HEK293 (cell line): ENCODE measurements at regions not wholly inside any gene's neighbourhood (a gene's known extent, or its start where the extent isn't known, plus 50 kb on each side); places are given as distances from the start of the nearest gene placed in this dataset.

Experiments used
- CTCF ChIA-PET: fragments of 350-600 bp; formaldehyde crosslinking; extraction: SDS; loops from one replicate; lab custom pipeline; 2021; ENCODE audit warnings: antibody characterized with exemption; lab: Yijun Ruan, JAX
- POLR2A ChIA-PET: fragments of 300-600 bp; formaldehyde crosslinking; extraction: SDS; loops from one replicate; lab custom pipeline; 2020; ENCODE audit warnings: antibody characterized with exemption, inconsistent platforms; lab: Yijun Ruan, JAX
- H3K27ac ChIP-seq: fragments of 200-500 bp; sonication (Bioruptor generic); 2 replicates; pipeline ENCODE4 v1.5.1; 2014; ENCODE audit warnings: low read depth, low read length, control low read depth, inconsistent platforms; ENCODE audit errors: extremely low read depth
- H3K36me3 ChIP-seq, 2 experiments: fragments of 200-500 bp in 1 of 2; sonication (Bioruptor generic) in 1 of 2; 1 replicate in 1 of 2; 2 replicates in 1 of 2; pipeline ENCODE4 v1.5.1; 2014 to 2017; ENCODE audit warnings: inconsistent platforms in 2 of 2, low read length in 2 of 2; ENCODE audit not compliant: control insufficient read depth in 2 of 2, insufficient read depth in 1 of 2
- H3K4me1 ChIP-seq: fragments of 200-500 bp; sonication (Bioruptor generic); 2 replicates; pipeline ENCODE4 v1.5.1; 2014; ENCODE audit warnings: mild to moderate bottlenecking, low read length, inconsistent platforms; ENCODE audit not compliant: control insufficient read depth, insufficient read depth
- H3K4me3 ChIP-seq: 2 replicates; pipeline ENCODE4 v1.5.1; 2011; ENCODE audit warnings: low read depth, mild to moderate bottlenecking, control low read depth, low read length, moderate library complexity
- H3K9me3 ChIP-seq: fragments of 200-500 bp; sonication (Bioruptor generic); 2 replicates; pipeline ENCODE4 v1.5.1; 2014; ENCODE audit warnings: low read depth, low read length, inconsistent platforms; ENCODE audit not compliant: control insufficient read depth, insufficient read depth
- AEBP2 ChIP-seq: fragments of 450-650 bp; formaldehyde crosslinking; IDR thresholded peaks from 2 replicates; pipeline ENCODE4 v1.5.1; 2016; ENCODE audit warnings: missing biosample characterization, missing genetic modification characterization, borderline replicate concordance
- ATF2 ChIP-seq: fragments of 450-650 bp; formaldehyde crosslinking; IDR thresholded peaks from 2 replicates; pipeline ENCODE4 v1.5.1; 2016; ENCODE audit warnings: missing biosample characterization, missing genetic modification characterization, low read depth
- MZF1 ChIP-seq: fragments of 450-650 bp; formaldehyde crosslinking; IDR thresholded peaks from 2 replicates; pipeline ENCODE4 v1.5.1; 2017; ENCODE audit warnings: missing biosample characterization, missing genetic modification characterization, borderline replicate concordance
- ZBTB17 ChIP-seq: fragments of 450-650 bp; formaldehyde crosslinking; IDR thresholded peaks from 2 replicates; pipeline ENCODE4 v1.5.1; 2016; ENCODE audit warnings: missing biosample characterization, missing genetic modification characterization
- ZBTB21 ChIP-seq: fragments of 450-650 bp; formaldehyde crosslinking; IDR thresholded peaks from 2 replicates; pipeline ENCODE4 v1.5.1; 2017; ENCODE audit warnings: missing biosample characterization, missing genetic modification characterization
- ZNF16 ChIP-seq: fragments of 450-650 bp; formaldehyde crosslinking; IDR thresholded peaks from 2 replicates; pipeline ENCODE4 v1.5.1; 2016; ENCODE audit warnings: low read depth, missing biosample characterization, missing genetic modification characterization
- ZNF223 ChIP-seq: fragments of 450-650 bp; formaldehyde crosslinking; IDR thresholded peaks from 2 replicates; pipeline ENCODE4 v1.5.1; 2016; ENCODE audit warnings: missing biosample characterization, missing genetic modification characterization
- ZNF433 ChIP-seq: fragments of 450-650 bp; formaldehyde crosslinking; IDR thresholded peaks from 2 replicates; pipeline ENCODE4 v1.5.1; 2016; ENCODE audit warnings: missing biosample characterization, missing genetic modification characterization, low read depth
- ZNF626 ChIP-seq: fragments of 450-650 bp; sonication (Bioruptor Pico); formaldehyde crosslinking; IDR thresholded peaks from 2 replicates; pipeline ENCODE4 v1.5.1; 2018; ENCODE audit warnings: missing biosample characterization, missing genetic modification characterization, inconsistent platforms
- ZNF747 ChIP-seq: fragments of 450-650 bp; formaldehyde crosslinking; IDR thresholded peaks from 2 replicates; pipeline ENCODE4 v1.5.1; 2016; ENCODE audit warnings: missing biosample characterization, missing genetic modification characterization
- ZNF776 ChIP-seq: fragments of 450-650 bp; formaldehyde crosslinking; IDR thresholded peaks from 2 replicates; pipeline ENCODE4 v1.5.0; 2017; ENCODE audit warnings: missing biosample characterization, missing genetic modification characterization, borderline replicate concordance
- ZNF785 ChIP-seq: fragments of 450-650 bp; formaldehyde crosslinking; IDR thresholded peaks from 2 replicates; pipeline ENCODE4 v1.5.1; 2016; ENCODE audit warnings: missing biosample characterization, missing genetic modification characterization
- ZXDB ChIP-seq: fragments of 450-650 bp; formaldehyde crosslinking; IDR thresholded peaks from 2 replicates; pipeline ENCODE4 v1.5.1; 2016; ENCODE audit warnings: missing biosample characterization, missing genetic modification characterization
- TF ChIP-seq, protein P1 (sequence below): fragments of 450-650 bp; formaldehyde crosslinking; IDR thresholded peaks from 2 replicates; pipeline ENCODE4 v1.5.1; 2016; ENCODE audit warnings: missing biosample characterization, missing genetic modification characterization
- TF ChIP-seq, protein P2 (sequence below): fragments of 450-650 bp; formaldehyde crosslinking; IDR thresholded peaks from 2 replicates; pipeline ENCODE4 v1.5.1; 2016; ENCODE audit warnings: missing biosample characterization, missing genetic modification characterization
- TF ChIP-seq, protein P3 (sequence below): fragments of 450-650 bp; formaldehyde crosslinking; IDR thresholded peaks from 2 replicates; pipeline ENCODE4 v1.5.1; 2016; ENCODE audit warnings: missing biosample characterization, missing genetic modification characterization

DNA sequence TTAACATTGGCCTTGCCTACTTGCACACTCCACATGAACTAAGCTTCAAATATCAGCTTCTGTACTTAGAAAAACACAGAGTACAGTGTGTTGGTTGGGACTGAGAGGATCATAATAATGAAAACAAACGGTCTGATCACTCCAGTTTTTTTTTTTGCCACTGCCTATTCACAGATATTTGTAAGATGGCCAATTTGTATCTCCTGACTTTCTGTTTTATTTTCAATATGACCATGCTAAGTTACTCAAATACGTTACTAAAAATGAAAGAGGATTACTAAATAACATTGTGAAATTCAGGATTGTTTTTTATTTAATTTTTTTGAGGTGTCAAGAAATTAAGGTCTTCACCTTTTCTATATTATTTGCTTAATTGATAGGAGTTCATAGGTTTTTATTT lies 595.1 kb downstream of the TUSC7 start (continued):
- TF ChIP-seq, protein P1, sequence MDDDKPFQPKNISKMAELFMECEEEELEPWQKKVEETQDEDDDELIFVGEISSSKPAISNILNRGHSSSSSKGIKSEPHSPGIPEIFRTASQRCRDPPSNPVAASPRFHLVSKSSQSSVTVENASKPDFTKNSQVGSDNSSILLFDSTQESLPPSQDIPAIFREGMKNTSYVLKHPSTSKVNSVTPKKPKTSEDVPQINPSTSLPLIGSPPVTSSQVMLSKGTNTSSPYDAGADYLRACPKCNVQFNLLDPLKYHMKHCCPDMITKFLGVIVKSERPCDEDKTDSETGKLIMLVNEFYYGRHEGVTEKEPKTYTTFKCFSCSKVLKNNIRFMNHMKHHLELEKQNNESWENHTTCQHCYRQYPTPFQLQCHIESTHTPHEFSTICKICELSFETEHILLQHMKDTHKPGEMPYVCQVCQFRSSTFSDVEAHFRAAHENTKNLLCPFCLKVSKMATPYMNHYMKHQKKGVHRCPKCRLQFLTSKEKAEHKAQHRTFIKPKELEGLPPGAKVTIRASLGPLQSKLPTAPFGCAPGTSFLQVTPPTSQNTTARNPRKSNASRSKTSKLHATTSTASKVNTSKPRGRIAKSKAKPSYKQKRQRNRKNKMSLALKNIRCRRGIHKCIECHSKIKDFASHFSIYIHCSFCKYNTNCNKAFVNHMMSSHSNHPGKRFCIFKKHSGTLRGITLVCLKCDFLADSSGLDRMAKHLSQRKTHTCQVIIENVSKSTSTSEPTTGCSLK (tag by site-specific recombination), result no peak

- no peak for TF ChIP-seq ZNF785 (tag by site-specific recombination)
- TF ChIP-seq, protein P2, sequence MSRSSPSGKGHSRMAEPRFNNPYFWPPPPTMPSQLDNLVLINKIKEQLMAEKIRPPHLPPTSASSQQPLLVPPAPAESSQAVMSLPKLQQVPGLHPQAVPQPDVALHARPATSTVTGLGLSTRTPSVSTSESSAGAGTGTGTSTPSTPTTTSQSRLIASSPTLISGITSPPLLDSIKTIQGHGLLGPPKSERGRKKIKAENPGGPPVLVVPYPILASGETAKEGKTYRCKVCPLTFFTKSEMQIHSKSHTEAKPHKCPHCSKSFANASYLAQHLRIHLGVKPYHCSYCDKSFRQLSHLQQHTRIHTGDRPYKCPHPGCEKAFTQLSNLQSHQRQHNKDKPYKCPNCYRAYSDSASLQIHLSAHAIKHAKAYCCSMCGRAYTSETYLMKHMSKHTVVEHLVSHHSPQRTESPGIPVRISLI (tag by site-specific recombination), result no peak
- TF ChIP-seq ZNF626 (tag by site-specific recombination), result no peak
- no peak for TF ChIP-seq ZNF223
- TF ChIP-seq ZNF433 (tag by site-specific recombination), result no peak
- no peak for TF ChIP-seq ZBTB21
- TF ChIP-seq, all 188 proteins: peak for 0
- no peaks in the 10 kb centered on the region for H3K36me3 ChIP-seq
- H3K4me3 ChIP-seq, result no peak overlapping the region
- ChIA-PET CTCF (no interaction called here), POLR2A (no interaction called here)
- H3K27ac ChIP-seq, result no peak overlapping the region
- H3K9me3 ChIP-seq, result no peaks in the 10 kb centered on the region
- no peaks in the 10 kb centered on the region for H3K4me1 ChIP-seq
These were observed 596.1 kb downstream of the TUSC7 start for GRCh38 chr3:117305681-117306080.

GRCh38 chr3:117306299-117306698 lies 596.7 kb downstream of the TUSC7 start:
- Histone ChIP-seq H3K36me3 (no peaks in the 10 kb centered on the region), H3K4me3 (no peak overlapping the region), H3K9me3 (no peaks in the 10 kb centered on the region), H3K4me1 (no peaks in the 10 kb centered on the region), H3K27ac (no peak overlapping the region)
- POLR2A ChIA-PET, result no interaction called here
- CTCF ChIA-PET, result no interaction called here
- TF ChIP-seq ZNF16 (tag by site-specific recombination) (no peak), ZNF776 (tag by site-specific recombination) (no peak)

DNA sequence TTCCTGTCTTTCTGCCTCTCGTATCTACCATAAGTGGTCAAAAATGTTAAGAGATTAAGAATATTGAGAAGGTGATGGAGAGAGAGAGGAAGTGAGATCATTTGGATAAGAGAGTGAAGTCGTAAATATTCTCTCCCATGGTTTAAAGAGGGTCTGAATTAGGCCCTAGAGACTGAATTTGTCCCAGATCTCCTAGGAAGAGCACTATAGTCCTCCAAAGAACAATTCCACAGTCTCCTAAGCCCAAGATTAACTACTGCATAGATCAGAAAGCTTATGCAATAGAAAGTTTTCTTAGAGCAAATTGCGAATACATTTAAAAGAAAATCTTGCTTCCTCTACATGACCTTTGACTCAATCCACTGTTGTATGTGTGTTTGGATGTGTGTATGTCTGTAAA lies 598.8 kb downstream of the TUSC7 start:
- POLR2A ChIA-PET, result no interaction called here
- TF ChIP-seq AEBP2 (tag by site-specific recombination), result no peak
- TF ChIP-seq, protein P3, sequence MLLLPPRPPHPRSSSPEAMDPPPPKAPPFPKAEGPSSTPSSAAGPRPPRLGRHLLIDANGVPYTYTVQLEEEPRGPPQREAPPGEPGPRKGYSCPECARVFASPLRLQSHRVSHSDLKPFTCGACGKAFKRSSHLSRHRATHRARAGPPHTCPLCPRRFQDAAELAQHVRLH, result no peak
- TF ChIP-seq, protein P2 (tag by site-specific recombination), result no peak
- TF ChIP-seq, protein P1 (tag by site-specific recombination), result no peak
- TF ChIP-seq ATF2 (tag by site-specific recombination), result no peak
- no peak for TF ChIP-seq ZXDB (tag by site-specific recombination)
- no peak for TF ChIP-seq ZBTB17 (tag by site-specific recombination)
- TF ChIP-seq MZF1, result no peak
- TF ChIP-seq ZNF747, result no peak

More for the DNA sequence above, 598.8 kb downstream of the TUSC7 start:
- Histone ChIP-seq H3K27ac (no peak overlapping the region), H3K36me3 (no peaks in the 10 kb centered on the region), H3K9me3 (no peaks in the 10 kb centered on the region), H3K4me3 (no peak overlapping the region), H3K4me1 (no peaks in the 10 kb centered on the region)
- CTCF ChIA-PET, result no interaction called here
